GM15510 (cell line): ENCODE measurements at regions not wholly inside any gene's neighbourhood (a gene's known extent, or its start where the extent isn't known, plus 50 kb on each side); places are given as distances from the start of the nearest gene placed in this dataset.

Experiments
- POLR2A ChIP-seq: IDR thresholded peaks from 3 replicates; pipeline ENCODE4 v1.6.1; 2011; ENCODE audit warnings: borderline replicate concordance; ENCODE audit not compliant: insufficient read length; ENCODE audit errors: extremely low read depth

DNA sequence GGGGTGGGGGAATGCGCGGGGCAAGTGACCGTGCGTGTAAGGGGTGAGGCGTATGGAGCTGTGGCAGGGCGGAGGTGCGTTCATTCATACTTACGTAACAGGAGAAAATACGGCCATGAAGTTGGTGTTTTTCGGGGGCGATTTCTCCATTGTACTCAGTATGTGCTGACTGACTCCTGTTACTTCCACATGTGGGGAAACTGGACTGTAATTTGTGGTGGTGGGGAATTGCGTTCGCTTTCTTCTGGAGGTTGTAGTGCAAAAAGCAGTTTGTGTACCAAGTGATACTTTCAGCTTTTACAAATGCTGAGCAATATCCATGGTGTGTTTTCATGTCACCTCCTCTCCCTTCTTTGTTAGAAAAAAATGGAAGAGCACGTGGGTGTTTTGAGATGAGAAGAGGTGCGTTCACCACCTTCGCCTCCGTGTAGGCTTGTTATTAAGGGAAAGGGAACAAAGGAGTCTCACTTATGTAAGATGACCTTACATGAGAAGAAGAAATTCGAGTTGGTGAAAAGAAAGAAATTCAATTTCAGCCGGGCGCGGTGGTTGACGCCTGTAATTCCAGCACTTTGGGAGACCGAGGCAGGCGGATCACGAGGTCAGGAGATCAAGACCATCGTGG is 181.1 kb upstream of the NOTCH2NLA start:
- peak; percentile 35 for TF ChIP-seq POLR2A

DNA sequence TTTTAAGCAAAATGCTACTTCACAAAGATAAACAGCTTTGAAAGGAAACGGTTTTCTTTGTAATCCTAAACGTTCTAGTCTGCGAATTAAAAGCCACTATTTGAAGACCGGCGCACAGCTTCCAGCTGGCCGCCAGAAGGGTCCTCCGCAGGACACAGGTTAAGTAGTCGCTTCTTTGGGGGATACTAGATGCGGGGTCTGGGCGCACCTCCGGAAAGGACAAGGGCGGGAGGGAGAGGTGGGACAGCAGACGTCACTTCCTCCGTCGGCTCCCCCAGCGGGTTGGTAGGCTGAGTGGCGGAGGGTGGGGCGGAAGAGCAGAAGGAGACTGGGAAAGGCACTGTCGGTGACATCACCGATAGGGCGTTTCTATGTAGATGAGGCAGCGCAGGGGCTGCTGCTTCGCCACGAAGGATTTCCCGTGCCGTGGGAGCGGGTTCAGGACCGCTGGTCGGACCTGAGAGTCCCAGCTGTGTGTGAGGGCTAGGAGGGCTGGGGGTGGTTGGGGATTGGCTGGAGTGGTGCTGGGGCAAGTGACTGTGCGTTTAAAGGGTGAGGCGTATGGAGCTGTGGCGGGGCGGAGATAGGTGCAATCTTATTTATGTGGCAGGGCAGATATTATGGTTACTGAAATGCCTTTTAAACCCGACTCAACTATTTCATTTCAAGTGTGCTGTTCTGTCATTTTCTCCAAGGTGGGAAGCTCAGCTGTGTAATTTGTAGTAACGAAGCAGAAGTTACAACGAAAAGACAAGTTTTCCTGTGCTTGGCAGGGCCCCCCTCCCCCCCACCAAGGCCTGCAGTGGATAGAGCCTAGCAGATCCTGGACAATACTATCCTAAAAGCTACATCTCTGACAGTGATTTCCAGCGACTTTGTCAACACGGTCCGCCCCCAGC is 158.3 kb upstream of the NOTCH2NLA start:
- peak; percentile 77 for TF ChIP-seq POLR2A

DNA sequence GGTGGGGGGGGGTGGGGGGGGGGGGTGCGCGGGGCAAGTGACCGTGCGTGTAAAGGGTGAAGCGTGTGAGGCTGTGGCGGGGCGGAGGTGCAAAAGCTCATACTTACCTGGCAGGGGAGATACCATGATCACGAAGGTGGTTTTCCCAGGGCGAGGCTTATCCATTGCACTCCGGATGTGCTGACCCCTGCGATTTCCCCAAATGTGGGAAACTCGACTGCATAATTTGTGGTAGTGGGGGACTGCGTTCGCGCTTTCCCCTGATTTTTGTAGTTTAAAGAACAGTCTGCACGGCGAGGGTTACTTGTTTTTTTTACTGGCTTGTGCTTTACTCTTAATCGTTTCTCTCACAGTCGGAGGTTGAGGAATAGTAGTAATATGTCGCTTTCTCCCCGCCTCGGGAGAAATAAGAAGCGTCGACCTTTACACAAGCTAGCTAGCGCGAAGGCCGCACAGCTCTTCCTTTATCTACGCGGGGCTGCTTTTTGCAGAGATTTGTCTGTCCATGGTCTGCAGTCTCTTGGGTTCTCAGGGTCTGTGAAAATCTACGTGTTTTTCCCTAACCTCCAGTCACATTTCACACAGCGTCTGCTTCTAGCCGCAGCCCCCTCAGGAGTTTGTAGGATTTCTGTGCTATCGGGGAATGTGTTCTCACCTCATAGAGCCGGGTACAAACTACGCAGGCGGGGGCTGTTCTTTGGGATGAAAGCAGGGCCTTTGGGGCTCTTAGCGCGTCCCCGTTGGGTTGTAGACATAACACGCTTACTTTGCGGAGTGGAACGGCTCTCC is 148.1 kb upstream of the NOTCH2NLA start:
- peak; percentile 80 for TF ChIP-seq POLR2A

GRCh38 chr1:146376309-146376707 is 147.5 kb upstream of the NOTCH2NLA start:
- peak; percentile 12 for TF ChIP-seq POLR2A
